ENCODE measurements at regions not wholly inside any gene's neighbourhood (a gene's known extent, or its start where the extent isn't known, plus 50 kb on each side); places are given as distances from the start of the nearest gene placed in this dataset.

DNA sequence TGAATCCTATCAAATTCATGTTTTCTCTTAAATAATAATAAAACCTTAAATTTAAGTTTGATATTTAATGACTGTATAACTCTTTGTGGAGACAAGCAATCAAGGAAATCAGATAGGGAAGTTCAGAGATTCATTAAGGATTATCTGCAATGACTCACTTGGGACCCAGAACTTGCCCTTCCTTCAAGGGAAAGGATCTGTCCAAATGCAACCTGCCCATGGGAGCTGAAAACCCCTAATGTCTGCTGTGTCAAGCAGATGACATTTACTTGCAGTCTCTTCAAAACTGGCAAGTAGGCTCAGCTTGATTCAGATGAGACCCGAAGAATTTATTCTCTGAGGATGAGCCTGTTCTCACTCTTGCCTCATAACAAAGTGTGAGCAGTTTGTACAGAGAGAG lies 1577.6 kb downstream of the EFNA5 start:
- TF ChIP-seq EZH2 (IDR thresholded peaks at IDR 0.05; ENCODE audit: borderline replicate concordance, low read length) = no peak
- TF ChIP-seq, protein P1, sequence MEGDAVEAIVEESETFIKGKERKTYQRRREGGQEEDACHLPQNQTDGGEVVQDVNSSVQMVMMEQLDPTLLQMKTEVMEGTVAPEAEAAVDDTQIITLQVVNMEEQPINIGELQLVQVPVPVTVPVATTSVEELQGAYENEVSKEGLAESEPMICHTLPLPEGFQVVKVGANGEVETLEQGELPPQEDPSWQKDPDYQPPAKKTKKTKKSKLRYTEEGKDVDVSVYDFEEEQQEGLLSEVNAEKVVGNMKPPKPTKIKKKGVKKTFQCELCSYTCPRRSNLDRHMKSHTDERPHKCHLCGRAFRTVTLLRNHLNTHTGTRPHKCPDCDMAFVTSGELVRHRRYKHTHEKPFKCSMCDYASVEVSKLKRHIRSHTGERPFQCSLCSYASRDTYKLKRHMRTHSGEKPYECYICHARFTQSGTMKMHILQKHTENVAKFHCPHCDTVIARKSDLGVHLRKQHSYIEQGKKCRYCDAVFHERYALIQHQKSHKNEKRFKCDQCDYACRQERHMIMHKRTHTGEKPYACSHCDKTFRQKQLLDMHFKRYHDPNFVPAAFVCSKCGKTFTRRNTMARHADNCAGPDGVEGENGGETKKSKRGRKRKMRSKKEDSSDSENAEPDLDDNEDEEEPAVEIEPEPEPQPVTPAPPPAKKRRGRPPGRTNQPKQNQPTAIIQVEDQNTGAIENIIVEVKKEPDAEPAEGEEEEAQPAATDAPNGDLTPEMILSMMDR (IDR thresholded peaks at IDR 0.05; ENCODE audit: low read length) = no peak
